NCI-H2196 (cell line): ENCODE measurements at regions not wholly inside any gene's neighbourhood (a gene's known extent, or its start where the extent isn't known, plus 50 kb on each side); places are given as distances from the start of the nearest gene placed in this dataset.

Experiments
- DNase-seq: peaks from one replicate; lab custom pipeline; 2025; ENCODE audit not compliant: unreplicated experiment; lab: John Stamatoyannopoulos, UW

DNA sequence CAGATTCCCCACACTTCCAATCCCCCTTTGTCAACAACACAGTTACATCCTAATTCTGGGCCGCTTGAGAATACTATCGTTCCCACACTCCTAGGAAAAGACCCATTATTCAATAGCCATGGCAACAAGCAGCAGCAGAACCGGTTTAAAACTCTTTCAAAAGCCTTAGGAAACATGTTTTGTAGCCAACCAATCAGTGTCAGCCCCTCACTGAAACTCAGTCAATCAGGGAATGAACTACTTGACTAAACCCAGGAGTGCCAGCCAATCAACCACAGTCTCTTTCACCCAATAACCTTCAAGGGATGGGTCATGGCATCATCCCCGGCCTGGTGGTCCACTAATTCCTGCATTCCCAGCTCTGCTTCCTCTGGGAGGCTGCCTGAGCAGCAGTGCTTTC, 204.8 kb upstream of the HS6ST1 start:
- DNase-seq: no peak

DNA sequence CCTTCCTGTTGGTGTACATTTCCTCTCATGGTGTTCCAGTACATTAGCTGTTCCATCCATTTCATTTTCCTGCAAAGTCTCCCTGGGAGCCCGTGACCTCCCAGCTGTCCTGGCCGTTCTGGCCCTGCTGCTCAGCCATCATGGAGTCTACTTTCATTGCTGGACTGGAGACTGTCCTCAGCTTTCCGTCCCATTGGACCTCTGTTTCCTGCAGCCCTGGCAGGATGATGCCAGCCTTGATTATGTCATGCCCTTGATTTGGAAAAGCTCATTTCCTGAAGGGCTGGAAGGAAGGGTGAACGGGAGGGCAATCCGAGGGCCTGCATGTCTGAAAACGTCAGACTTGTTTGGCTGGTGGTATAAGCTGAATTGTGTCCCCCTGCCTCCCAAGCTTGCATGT, 205.5 kb upstream of the HS6ST1 start:
- no peak for DNase-seq

DNA sequence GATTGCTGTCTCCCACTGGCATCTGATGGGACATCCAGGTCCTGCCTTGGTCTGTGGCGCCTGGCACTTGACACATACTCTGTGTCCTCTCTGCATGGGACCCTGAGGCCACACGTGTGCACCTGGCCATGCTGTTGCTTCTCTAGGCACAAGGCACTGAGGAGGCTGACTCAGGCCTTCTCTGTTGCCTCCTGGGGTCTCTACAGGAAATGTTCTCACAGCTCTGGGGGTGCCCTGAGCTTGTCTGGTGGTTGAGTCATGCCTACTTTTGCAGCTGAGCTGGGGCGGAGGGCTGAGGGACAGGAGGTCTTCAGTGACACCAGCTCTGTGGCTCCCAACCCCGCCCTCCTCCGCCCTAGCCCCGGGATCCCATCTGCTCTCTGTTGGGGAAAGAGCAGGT, 207.0 kb upstream of the HS6ST1 start:
- DNase-seq: no peak

DNA sequence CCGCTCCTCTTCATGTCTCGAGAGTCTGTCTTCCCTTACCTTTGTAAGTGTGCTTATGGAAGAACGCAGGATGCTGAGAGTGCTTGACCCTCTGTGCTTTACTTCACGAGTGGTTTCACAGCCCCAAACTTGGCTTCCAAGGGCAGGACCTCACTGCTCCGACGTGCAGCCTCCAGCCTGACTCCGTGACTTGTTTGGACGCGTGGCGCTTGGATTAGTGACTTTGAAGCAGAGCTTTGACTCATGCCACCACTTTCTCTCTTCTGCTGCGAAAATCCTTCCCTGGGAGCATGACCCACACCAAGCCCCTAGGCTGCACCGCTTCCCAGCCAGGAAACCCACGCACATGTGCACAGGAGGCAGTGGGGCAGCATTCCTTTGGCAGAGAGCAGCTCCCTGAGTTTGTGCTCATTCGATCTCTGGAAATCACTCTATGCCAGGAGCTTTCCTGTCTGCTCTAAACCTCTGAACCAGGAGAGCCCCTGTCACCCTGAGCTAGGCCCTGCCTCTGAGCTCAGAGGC, 207.8 kb upstream of the HS6ST1 start:
- no peak for DNase-seq

DNA sequence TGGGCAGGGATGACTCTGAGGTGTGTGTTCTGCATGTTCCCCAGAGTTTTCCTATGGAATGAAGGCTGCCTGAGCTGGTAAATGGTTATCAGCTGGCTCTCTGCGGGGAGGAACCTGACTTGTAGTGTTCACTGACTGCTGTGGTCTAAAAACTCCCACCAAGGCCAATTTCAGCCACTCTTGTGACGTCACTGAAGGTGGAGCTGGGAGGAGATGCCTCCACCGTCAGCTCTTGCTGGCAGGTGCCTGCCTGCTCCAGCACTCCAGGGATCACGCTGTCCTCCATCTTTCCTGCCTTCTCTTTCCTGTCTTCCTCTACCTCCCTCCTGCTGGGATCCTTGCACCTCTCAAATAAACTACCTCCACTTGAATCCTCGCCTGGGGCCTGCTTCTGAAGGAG, 209.5 kb upstream of the HS6ST1 start:
- DNase-seq: no peak

DNA sequence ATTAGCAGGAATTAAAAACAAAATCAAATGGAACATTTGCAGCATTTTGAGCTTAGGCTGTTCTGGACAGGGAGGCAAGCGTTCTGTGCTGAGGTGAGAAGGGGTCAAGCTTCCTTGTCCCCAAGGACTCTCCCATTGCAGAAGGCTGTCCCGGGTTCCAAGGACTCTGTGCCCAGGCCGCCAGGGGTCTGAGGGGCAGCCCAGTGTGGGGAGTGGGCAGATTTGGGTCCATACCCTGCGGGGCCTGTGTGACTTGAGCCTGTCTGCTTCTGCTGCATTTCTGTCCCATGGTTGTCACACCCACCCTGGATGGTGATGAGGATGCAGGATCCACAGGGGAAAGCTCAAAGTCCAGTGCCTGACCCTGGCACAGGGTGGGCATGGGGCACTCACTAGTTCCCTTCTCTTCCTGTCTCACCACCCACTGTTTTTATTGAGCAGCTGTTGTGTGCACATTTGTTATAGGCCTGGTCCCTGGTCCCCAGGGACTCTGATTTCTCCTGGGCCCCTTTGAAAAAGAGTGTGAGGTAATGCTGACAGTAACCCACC, 211.4 kb upstream of the HS6ST1 start:
- DNase-seq: no peak

DNA sequence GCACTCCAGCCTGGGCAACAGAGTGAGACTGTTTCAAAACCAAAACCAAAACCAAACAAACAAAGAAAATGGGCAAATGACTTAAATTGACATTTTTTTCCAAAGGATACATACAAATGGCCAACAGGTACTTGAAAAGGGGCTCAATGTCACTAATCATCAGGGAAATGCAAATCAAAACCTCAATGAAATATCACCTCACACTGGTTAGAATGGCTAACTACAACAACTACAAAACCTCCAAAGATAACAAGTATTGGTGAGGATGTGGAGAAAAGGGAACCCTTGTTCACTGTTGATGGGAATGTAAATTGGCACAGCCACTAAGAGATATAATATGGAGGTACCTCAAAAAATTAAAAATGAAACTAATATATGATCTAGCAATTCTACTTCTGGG, 213.2 kb upstream of the HS6ST1 start:
- DNase-seq: no peak

DNA sequence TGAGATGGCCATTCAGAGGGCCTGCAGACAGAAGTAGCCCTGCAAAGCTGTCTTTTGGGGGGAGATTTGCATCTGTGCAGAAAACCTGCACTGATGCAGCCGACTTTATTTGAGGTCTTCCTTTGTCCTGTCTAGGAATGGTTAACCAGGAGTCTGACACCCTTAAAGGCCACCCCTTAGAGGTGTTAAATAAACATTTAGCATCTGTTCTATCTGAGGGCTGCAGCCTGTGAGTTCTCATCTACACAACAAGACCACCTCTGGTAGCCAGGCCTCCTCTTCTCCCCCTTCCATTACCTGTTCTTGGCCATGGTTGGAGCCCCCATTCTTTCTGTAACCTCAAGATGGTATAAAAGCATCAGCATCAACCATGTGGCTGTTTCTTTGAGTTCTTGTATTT, 214.4 kb upstream of the HS6ST1 start:
- no peak for DNase-seq

DNA sequence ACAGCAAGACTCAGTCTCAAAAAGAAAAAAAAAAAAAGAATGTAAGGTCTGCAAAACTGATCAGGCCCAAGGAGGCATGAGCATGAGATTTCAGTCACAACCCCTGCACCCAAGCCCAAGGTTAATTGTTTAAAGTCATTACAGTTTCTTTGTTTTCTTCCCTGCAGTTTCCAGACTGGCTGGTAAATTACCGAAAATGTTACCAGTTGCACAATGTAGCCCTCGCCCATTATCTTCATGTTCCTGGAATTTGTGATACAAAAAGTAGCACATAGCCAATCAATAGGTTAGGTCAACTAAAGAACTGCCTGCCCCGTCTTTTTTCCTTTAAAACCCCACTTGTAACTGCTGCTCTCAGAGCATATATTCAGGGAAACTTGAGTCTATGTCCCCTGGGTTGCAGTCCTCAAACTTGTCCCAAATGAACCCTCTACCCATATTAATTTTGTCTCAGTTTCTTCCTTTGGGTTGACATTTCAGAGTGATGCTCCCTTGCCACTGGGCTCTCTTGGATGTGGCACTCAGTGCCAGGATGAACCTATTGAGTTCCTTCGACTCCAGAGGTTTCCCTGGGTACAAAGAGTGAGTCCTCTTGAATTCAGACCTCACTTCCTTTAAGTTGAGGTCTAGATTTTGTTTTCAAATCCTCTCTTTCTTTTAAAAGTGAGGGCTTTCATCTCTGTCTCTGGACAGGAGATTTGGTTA, 216.2 kb upstream of the HS6ST1 start:
- DNase-seq: no peak

DNA sequence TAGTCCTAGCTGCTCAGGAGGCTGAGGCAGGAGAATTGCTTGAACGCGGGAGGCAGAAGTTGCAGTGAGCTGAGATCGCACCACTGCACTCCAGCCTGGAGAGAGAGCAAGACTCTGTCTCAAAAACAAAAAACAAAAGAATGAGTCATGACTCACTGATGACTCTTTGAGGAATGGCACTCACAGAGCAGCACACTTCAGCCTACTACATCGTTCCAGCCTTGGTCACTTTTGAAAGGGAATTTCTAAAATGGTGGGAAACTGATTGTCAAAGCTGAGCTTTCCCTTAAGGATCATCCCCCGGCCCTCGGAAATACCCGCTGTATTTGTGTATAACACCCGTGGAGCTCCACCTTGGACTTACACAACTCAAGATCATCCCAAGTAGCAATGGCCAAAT, 217.3 kb upstream of the HS6ST1 start:
- no peak for DNase-seq

DNA sequence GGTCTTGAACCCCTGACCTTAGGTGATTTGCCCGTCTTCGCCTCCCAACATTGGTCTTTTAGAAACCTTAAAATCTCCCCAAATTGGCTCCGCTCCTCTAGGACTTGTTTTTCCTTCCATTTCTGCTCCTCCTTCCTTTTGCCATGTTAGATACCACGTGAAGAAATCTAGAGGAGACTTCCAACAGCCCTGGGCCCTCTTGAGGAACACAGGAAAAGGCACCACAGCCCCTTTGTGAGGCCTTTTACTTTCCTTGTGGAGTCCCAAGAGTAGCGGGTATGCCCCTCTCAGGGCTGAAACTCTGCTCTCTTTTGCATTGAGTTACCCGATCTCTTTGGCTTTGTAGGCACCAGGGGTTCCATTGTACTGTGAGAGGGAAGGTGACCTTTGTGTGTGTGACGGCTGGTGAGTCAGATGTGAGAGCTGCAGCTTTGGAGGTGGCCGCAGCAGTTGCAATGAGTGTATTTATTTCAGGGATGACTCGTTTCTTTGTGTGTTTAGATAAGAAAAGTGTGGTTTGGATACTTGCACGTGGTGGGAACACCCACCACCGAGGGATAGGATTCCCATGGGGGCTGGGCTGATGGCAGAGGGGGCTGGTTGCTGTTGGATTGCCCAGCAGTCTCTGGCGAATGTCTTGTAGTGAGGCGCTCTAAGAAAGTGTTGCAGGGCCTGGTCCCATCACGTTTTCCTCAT, 218.4 kb upstream of the HS6ST1 start:
- DNase-seq: no peak

DNA sequence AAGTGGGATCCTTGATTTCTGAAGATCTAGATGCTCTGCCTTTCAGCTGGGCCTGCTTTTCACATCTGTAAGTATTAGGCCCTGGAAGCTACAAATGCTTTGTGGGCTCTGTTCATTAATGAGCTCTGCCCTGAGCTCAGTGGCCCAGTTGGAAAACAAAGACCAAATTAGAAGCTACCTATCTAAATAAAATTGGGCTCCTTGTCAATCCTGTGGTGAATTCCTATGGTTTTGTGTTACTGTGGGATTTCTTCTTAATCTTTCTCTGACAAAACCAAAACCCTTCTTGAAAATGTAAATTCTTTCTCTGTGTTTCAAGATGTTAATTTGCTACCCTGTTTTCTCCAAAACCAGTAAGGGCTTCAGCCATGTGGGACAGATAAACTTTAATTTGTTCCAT, 219.0 kb upstream of the HS6ST1 start:
- DNase-seq: no peak

DNA sequence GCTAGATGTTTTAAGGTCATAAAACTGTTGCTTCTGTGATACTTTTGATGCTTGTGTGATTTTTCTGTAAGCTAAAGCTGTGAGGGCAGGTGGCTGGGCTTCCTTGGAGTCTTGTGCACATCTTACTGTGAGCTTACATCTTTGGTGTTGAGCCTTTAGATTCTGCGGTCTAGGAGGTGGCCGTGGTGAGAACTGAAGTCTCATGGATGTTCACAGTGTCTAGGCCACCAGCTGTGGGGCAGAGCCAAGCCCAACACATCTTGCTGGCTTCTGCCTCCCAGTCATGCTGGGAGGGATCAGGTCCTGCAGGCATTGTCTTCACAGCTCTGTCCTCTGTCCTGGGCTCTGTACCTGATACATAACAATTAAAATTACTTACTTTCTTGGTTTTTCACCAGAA, 219.7 kb upstream of the HS6ST1 start:
- DNase-seq: no peak

DNA sequence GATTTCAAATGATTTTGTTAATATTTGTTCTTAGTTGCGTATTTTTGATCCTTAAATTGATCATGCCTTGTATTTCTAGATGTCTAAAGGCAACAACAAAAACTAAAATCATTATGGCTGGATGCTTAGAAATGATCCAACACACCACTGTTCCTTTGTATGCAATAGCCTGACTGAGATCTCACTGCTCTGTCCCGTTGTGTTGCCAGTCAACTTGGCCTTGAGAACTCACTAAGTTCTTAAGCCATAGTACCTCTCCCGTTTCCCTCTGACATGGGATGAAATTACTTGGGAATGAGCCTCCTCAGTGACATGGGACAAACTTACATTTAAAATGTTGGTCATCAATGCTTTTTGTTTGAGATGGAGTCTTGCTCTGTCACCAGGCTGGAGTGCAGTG, 222.0 kb upstream of the HS6ST1 start:
- no peak for DNase-seq

DNA sequence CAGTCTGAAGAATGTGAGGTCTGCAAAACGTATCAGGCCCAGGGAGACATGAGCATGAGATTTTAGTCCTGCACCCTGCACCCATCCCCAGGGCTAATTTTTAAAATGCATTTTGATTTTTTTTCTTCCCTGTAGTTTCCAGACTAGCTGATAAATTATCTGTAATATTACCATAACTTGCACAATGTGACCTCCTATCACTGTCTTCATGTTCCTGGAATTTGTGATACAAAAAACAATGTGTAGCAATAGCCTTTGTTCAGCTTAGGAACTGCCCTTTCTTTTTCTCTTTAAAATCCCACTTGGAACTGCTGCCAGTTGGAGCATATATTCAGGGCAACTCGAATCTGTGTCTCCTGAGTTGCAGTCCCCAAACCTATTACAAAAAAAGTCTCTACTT, 222.8 kb upstream of the HS6ST1 start:
- DNase-seq: no peak

DNA sequence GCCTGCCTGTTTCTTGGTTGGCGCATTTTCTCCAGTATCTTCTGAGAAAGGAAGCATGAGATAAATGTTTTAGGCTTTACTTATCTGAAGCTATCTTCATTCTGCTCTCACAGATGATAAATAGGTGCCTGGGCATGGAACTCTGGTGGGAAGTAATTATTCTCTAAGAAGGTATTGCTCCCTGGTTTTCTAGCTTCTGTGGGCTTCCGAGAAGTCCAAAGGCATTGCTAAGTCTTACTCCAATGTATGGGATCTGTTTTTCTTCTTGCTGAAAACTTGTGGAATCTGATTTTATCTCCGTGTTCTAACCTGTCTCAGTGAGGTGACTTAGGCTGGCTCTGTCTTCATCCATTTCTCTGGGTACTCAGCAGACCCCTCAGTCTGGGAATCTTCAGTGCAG, 224.4 kb upstream of the HS6ST1 start:
- DNase-seq: no peak

DNA sequence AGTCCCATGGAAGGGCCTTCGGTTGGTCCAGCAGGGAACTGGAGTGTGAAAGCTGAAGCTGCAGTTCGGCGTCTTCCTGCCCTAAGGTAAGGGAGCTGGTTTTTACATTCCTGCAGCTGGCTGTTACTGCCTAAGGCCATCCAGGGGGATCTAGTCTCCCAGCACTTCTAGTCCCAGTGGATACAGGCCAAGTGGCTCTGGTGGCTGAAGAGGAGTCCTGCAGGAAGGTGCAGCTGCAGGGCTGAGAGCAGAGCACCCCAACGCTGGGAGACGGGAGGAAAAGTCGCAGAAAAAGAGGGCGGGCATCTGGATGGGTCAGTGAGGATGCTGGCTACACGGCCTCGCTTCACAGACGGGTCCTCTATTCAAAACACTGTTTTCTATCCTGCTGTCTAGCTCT, 225.0 kb upstream of the HS6ST1 start:
- DNase-seq: no peak

DNA sequence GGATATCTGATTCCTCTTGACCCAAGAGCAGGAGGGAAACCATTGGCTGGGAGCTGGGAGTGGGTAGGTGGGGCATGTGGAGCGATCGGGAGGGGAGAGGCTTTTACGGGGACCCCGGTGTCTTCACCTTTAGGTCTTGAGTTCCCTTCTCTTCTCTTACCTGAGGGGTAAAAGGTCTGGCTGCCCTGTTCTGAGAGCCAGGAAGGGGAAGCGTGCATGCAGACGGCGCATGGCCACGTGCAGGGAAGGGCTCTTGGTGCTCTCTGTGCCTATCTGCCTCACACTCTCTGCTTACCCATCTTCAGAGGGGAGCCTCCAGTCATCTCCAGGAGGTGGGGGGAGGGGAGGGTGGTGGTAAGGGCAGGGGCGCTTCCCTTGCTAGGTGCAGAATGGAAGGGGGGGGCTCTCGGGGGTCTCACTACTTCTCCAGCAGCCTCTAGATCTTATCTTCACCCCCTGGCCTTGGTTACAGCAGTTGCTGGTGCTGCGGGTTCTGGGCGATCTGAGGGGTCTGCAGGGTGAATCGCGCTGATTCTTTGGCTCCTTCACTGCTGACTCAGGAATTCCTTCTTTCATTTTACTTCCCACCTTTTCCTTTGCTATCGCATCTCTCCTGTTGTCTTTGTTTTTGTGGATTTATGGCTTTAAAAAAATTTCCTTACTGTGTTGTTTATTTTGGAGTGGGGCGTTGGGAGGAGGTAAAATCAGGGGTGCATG, 225.8 kb upstream of the HS6ST1 start:
- no peak for DNase-seq

DNA sequence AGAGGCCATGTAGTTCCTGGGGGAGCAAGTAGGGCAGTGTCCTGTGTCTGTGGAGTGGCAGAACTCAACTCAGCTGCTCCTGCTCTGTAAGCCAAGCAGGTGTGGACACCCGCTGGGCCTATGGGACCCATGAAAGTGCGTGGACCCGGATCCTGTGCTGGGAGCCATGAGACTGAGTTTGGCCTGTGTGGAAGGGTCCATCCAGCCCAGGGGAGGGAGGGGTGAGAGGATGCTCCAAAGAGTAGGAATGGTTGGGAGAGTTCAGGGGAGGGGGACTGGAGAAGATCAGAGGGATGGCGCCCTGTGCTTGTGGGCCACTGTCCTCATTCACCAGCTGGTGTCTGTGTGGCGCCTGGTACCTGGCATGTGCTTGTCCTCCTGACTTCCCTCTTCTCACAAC, 226.4 kb upstream of the HS6ST1 start:
- no peak for DNase-seq

DNA sequence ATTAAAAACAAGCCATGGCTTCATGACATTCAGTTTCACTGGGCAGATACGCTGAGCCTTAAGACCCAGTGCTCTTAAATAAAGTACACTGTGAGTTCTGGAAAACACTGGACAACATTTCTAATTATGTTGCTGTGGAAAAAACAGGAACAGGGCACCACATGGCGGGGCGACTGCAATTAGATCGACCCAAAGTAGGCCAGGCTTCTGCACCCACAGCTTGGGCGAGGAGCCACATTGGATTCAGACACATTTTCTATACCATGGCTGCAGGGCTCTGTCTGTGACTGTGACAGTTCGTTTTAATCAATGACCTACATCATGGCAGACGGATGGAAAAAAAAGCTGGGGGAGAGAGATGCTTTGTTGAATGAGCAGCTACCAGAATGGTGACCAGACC, 227.2 kb upstream of the HS6ST1 start:
- no peak for DNase-seq

DNA sequence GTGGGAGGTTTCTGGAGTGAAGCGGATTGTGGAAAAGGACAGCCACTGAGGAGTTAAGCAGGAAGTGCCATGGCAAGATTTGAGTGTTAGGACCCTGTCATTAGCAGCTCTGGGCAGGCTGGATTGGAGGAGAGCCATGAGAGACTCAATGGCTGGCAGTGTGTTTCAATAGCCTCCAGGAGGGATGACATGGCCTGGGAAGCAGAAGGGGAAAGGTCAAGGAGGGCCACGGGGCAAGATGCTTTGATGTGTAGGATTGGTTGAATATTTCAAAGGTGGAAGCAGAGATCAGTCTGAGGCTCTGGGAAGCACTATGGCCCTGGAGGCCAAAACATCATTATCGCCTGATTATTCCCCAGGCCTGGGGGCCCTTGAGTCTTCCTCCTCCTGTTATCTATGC, 229.0 kb upstream of the HS6ST1 start:
- DNase-seq: no peak

DNA sequence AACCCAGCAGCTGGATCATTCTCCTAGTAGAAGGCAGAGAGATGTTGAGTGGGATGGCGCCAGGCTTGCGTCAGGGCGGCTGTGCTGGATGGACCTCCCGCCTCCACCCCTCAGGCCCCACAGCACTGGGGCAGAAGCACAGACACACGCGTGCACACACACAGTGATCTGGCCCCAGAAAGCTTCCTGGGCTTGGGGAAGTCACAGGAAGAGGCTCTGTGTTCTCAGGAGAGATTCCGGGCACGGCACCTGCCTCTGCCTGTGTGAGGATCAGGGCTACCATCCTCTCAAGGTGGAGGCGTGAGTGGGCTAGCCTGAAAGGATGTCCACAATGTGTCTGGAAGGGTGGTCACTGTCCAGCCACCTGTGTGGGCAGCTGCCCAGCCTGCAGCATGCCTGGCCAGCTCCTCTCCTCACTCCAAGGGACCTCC, 229.8 kb upstream of the HS6ST1 start:
- DNase-seq: no peak
